Activated T-helper 9 cell treated with anti-CD3 and anti-CD28 coated beads, Interleukin-2, amount 50 U/mL, for 16 hours (primary cell): ENCODE measurements at regions not wholly inside any gene's neighbourhood (a gene's known extent, or its start where the extent isn't known, plus 50 kb on each side); places are given as distances from the start of the nearest gene placed in this dataset.
"Not testable (repeated sequence)": the region's sequence is repeated elsewhere in the genome, so short reads cannot be mapped to it uniquely, and the experiment has no call there.

Source experiments
- DNase-seq: peaks from one replicate; pipeline ENCODE4 v3.0.0-alpha.2; 2020; ENCODE audit warnings: low read depth

- no peak for DNase-seq
These were observed 833.6 kb downstream of the FLRT2 start for GRCh38 chr14:86363576-86363975.

GRCh38 chr14:86363047-86363446, 833.1 kb downstream of the FLRT2 start:
- no peak for DNase-seq

GRCh38 chr14:86357876-86358275, 827.9 kb downstream of the FLRT2 start:
- no peak for DNase-seq

- DNase-seq = no peak
These were observed 827.2 kb downstream of the FLRT2 start for GRCh38 chr14:86357119-86357518.

GRCh38 chr14:86346818-86347384, 817.0 kb downstream of the FLRT2 start:
- DNase-seq = no peak

GRCh38 chr14:86334355-86334754, 804.4 kb downstream of the FLRT2 start:
- no peak for DNase-seq

- no peak for DNase-seq
These were observed 803.5 kb downstream of the FLRT2 start for GRCh38 chr14:86333493-86333892.

- DNase-seq = no peak
These were observed 801.4 kb downstream of the FLRT2 start for GRCh38 chr14:86331341-86331740.

- DNase-seq = no peak
These were observed 791.2 kb downstream of the FLRT2 start for GRCh38 chr14:86321151-86321550.

- not testable (repeated sequence) for DNase-seq
These were observed 782.3 kb downstream of the FLRT2 start for GRCh38 chr14:86312154-86312665.

GRCh38 chr14:86311151-86311550, 781.2 kb downstream of the FLRT2 start:
- DNase-seq = no peak

GRCh38 chr14:86310611-86311010, 780.7 kb downstream of the FLRT2 start:
- no peak for DNase-seq

- no peak for DNase-seq
These were observed 780.2 kb downstream of the FLRT2 start for GRCh38 chr14:86310148-86310547.

GRCh38 chr14:86305058-86305457, 775.1 kb downstream of the FLRT2 start:
- no peak for DNase-seq

- DNase-seq = no peak
These were observed 770.0 kb downstream of the FLRT2 start for GRCh38 chr14:86299994-86300393.

GRCh38 chr14:86296173-86296572, 766.2 kb downstream of the FLRT2 start:
- no peak for DNase-seq

GRCh38 chr14:86288336-86288735, 758.4 kb downstream of the FLRT2 start:
- DNase-seq = no peak

- no peak for DNase-seq
These were observed 749.5 kb downstream of the FLRT2 start for GRCh38 chr14:86279405-86279804.

- no peak for DNase-seq
These were observed 728.0 kb downstream of the FLRT2 start for GRCh38 chr14:86257973-86258372.

GRCh38 chr14:86243158-86243557, 713.2 kb downstream of the FLRT2 start:
- DNase-seq = no peak

- no peak for DNase-seq
These were observed 707.8 kb downstream of the FLRT2 start for GRCh38 chr14:86237733-86238132.

- no peak for DNase-seq
These were observed 691.8 kb downstream of the FLRT2 start for GRCh38 chr14:86221755-86222154.

GRCh38 chr14:86221000-86221399, 691.1 kb downstream of the FLRT2 start:
- no peak for DNase-seq

- no peak for DNase-seq
These were observed 687.6 kb downstream of the FLRT2 start for GRCh38 chr14:86217523-86217922.
